ENCODE measurements at regions not wholly inside any gene's neighbourhood (a gene's known extent, or its start where the extent isn't known, plus 50 kb on each side); places are given as distances from the start of the nearest gene placed in this dataset.

DNA sequence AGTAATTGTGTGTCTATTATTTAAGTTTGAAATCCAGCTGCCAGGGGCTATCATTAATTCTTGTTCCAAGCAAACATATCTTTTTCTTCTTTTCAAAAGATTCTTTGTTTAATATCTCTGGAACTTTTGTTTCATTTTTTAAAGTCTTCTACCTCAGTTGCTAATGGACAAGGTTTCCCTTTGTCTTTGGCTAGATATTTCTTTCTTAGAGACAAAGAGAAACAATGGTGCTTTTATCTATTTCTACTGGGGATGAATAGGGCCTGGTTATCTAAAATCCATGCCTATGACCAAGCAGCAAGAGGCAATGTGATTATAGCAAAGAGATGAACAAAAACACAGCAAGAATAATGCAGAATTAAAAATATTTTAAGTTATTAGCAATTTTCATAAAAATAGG is 661.3 kb upstream of the KLF12 start:
- TF ChIP-seq, protein P1, sequence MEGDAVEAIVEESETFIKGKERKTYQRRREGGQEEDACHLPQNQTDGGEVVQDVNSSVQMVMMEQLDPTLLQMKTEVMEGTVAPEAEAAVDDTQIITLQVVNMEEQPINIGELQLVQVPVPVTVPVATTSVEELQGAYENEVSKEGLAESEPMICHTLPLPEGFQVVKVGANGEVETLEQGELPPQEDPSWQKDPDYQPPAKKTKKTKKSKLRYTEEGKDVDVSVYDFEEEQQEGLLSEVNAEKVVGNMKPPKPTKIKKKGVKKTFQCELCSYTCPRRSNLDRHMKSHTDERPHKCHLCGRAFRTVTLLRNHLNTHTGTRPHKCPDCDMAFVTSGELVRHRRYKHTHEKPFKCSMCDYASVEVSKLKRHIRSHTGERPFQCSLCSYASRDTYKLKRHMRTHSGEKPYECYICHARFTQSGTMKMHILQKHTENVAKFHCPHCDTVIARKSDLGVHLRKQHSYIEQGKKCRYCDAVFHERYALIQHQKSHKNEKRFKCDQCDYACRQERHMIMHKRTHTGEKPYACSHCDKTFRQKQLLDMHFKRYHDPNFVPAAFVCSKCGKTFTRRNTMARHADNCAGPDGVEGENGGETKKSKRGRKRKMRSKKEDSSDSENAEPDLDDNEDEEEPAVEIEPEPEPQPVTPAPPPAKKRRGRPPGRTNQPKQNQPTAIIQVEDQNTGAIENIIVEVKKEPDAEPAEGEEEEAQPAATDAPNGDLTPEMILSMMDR (IDR thresholded peaks at IDR 0.05): no peak
- Mint-ChIP-seq H3K27me3 (peaks cover 20% of the 10 kb centered on the region), H3K4me1 (ENCODE audit: low read depth) (no peaks in the 10 kb centered on the region), H3K4me3 (no peak overlapping the region), H3K36me3 (ENCODE audit: low read depth) (no peaks in the 10 kb centered on the region), H3K27ac (no peak overlapping the region), H3K9me3 (no peaks in the 10 kb centered on the region)
- ATAC-seq (ENCODE audit: poor library complexity) (no peak), DNase-seq (no peak)
- intact Hi-C loops (cut with DNase I, micrococcal nuclease): no loop called here
- Histone ChIP-seq H3K27ac (ENCODE audit: low read depth in 1 of 2, low read length in 2 of 2) (no peak overlapping the region), H3K36me3 (ENCODE audit: insufficient read depth, low read length) (no peaks in the 10 kb centered on the region), H3K4me1 (ENCODE audit: insufficient read depth, low read length) (no peaks in the 10 kb centered on the region), H3K27me3 (ENCODE audit: control insufficient read depth in 1 of 2, insufficient read depth in 2 of 2, low read length in 2 of 2) (peaks cover 0 to 7% of the 10 kb centered on the region in 2 experiments), H3K4me3 (ENCODE audit: low read length) (no peak overlapping the region), H3K9me3 (ENCODE audit: control insufficient read depth in 1 of 2, insufficient read depth in 1 of 2, low read length in 2 of 2) (no peaks in the 10 kb centered on the region)
- POLR2A ChIA-PET: no interaction called here
- CTCF ChIA-PET: no interaction called here

DNA sequence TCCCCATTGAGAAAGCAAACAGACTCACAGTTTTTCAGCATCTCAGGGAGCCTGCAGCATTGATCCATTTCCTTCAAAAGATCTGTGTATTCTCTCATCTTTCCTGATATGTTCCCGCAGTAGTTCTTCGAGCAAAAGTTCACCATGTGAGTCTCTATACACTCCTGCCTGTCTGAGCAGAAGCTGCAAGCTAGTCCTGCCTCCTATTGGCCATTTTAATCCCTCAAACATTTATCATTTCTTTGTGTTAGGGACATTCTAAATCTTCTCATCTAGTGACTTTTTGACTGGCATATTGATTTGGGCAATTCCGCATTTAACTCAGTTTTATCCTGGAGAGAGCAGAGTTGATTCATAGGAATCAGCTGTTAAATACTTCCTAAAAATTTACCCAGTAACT is 660.4 kb upstream of the KLF12 start:
- H3K9me3 ChIP-seq (ENCODE audit: control insufficient read depth in 1 of 2, insufficient read depth in 1 of 2, low read length in 2 of 2): no peaks in the 10 kb centered on the region
- ChIA-PET CTCF (no interaction called here), POLR2A (no interaction called here)
- H3K27me3 ChIP-seq (ENCODE audit: control insufficient read depth in 1 of 2, insufficient read depth in 2 of 2, low read length in 2 of 2): peaks cover 0 to 7% of the 10 kb centered on the region in 2 experiments
- Mint-ChIP-seq H3K4me1 (ENCODE audit: low read depth) (no peaks in the 10 kb centered on the region), H3K9me3 (no peaks in the 10 kb centered on the region), H3K4me3 (no peak overlapping the region), H3K27me3 (peaks cover 24% of the 10 kb centered on the region), H3K27ac (no peak overlapping the region), H3K36me3 (ENCODE audit: low read depth) (no peaks in the 10 kb centered on the region)
- H3K4me1 ChIP-seq (ENCODE audit: insufficient read depth, low read length): no peaks in the 10 kb centered on the region
- no peaks in the 10 kb centered on the region for H3K36me3 ChIP-seq (ENCODE audit: insufficient read depth, low read length)
- H3K4me3 ChIP-seq (ENCODE audit: low read length): no peak overlapping the region
- TF ChIP-seq, protein P1 (IDR thresholded peaks at IDR 0.05): no peak
- no peak overlapping the region for H3K27ac ChIP-seq (ENCODE audit: low read depth in 1 of 2, low read length in 2 of 2)
- intact Hi-C loops (cut with DNase I, micrococcal nuclease): no loop called here
- ATAC-seq (ENCODE audit: poor library complexity) (no peak), DNase-seq (no peak)

DNA sequence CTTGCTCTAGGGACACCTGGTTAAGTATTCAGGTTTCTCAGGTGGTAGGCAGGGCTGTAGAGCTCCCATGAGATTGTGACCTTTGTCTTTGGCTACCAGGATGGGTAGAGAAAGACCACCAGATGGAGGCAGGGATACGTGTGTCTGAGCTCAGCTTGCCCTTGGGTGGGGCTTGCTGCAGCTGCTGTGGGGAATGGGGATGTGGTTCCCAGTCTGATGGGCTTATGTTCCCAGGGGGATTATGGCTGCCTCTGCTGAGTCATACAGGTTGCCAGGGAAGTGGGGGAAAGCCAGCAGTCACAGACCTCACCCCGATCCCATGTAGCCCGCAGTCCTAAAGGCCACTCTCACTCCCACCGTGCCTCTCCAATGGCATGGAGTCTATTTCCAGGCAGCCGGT is 659.9 kb upstream of the KLF12 start:
- Histone ChIP-seq H3K4me1 (ENCODE audit: insufficient read depth, low read length) (no peaks in the 10 kb centered on the region), H3K9me3 (ENCODE audit: control insufficient read depth in 1 of 2, insufficient read depth in 1 of 2, low read length in 2 of 2) (no peaks in the 10 kb centered on the region), H3K36me3 (ENCODE audit: insufficient read depth, low read length) (no peaks in the 10 kb centered on the region), H3K4me3 (ENCODE audit: low read length) (no peak overlapping the region), H3K27me3 (ENCODE audit: control insufficient read depth in 1 of 2, insufficient read depth in 2 of 2, low read length in 2 of 2) (peaks cover 0 to 7% of the 10 kb centered on the region in 2 experiments), H3K27ac (ENCODE audit: low read depth in 1 of 2, low read length in 2 of 2) (no peak overlapping the region)
- ChIA-PET POLR2A (no interaction called here), CTCF (no interaction called here)
- no peak overlapping the region for H3K27ac Mint-ChIP-seq
- H3K27me3 Mint-ChIP-seq: peaks cover 20% of the 10 kb centered on the region
- DNase-seq (no peak), ATAC-seq (ENCODE audit: poor library complexity) (no peak)
- no peaks in the 10 kb centered on the region for H3K4me1 Mint-ChIP-seq (ENCODE audit: low read depth)
- H3K36me3 Mint-ChIP-seq (ENCODE audit: low read depth): no peaks in the 10 kb centered on the region
- H3K9me3 Mint-ChIP-seq: no peaks in the 10 kb centered on the region
- no peak overlapping the region for H3K4me3 Mint-ChIP-seq
- TF ChIP-seq, protein P1 (IDR thresholded peaks at IDR 0.05): no peak
- intact Hi-C loops (cut with DNase I, micrococcal nuclease): no loop called here
